ENCODE measurements at regions not wholly inside any gene's neighbourhood (a gene's known extent, or its start where the extent isn't known, plus 50 kb on each side); places are given as distances from the start of the nearest gene placed in this dataset.
A peak's percentile ranks its signal among the peaks of the same experiment; 100 is the strongest.

DNA sequence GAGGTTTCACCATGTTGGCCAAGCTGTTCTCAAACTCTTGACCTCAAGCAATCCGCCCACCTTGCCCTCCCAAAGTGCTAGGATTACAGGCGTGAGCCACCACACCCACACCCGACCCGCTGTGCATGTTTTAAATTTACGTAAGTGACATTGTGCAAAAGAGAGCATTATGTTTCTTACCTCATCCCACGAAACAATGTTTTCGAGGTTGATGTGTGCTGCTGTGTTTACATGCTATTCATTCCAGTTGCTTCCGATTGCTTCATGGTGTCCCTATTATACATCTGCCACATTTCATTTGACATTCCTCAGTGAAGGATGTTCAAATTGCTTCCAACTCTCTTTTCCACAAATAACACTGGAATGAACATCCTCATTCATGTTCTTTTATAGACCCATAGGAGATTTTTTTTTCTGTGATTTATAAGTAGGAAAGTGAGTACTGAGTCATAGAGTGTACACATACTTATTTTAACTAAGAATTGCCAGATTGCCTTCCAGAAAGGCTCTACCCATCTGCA is 403.9 kb upstream of the JARID2 start:
- DNase-seq = peak; percentile 83

DNA sequence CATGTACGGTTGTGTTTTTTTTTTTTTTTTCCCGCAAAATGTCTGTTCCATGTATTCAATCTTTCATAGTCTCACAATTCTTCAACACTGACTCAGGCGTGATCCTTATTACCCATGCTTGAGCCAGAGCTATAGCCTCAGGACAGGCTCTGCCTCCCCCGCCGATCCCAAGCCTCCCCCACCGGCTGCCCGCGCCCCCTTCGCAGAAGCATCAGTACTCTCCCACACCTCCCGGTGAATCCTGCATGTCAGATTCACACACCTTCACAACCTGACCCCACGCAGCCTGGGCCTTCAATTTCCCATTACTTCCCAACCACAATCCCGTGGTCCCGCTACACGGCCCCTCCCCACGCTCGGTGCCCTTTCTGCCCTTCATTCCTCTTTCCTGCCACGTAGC is 401.5 kb upstream of the JARID2 start:
- DNase-seq = no peak

DNA sequence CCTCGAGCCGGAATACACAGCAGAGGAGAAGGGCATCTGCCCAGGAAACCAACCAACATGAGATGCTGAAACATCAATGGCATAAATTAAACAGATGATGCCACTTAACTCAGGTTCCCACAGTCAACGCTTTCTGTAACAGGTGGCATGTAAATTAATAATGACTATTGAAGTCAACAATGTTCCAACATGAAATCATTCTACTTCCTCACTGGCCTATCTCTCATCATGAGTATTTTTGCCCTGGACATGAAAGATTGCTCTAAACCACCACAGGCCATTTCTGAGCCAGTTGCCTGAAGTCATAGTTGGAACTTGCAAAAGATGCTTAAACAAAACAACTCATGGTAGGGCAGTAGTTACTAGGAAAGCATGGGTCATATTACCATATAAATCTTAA is 397.9 kb upstream of the JARID2 start:
- no peak for DNase-seq

DNA sequence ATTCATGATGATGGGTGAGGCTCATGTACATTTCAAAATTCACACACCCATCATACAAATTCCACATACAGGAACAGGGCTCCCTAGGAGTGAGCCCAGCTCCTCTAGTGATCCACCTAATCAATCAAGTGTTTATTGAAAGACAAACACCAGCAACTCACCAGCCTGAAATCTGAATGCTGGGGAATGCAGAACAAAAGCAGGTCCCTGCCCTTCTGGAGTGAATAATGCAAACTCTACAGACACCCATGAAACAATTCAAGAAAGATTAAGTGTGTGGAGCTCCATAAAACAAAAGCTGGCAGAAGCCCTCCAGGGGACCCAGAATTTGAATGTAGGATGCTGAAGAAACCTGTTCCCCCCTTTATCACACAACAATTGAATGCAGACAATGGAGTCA is 396.7 kb upstream of the JARID2 start:
- DNase-seq = no peak

DNA sequence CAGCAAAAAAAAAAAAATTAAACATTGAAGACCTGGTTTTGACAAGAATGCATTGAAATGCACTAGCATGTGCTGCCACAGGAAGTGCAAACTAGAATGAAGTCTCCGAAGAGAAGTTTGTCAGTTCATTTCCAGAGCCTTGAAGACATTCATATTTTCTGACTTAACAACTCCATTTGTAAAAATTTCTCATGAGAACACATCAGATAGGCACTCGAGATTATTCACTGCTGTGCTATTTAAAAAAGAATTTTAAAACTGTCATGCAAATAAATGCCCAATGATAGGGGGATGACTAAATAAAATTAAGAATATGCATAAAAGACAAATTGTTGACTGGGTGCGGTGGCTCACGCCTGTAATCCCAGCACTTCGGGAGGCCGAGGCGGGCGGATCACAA is 394.6 kb upstream of the JARID2 start:
- no peak for DNase-seq

DNA sequence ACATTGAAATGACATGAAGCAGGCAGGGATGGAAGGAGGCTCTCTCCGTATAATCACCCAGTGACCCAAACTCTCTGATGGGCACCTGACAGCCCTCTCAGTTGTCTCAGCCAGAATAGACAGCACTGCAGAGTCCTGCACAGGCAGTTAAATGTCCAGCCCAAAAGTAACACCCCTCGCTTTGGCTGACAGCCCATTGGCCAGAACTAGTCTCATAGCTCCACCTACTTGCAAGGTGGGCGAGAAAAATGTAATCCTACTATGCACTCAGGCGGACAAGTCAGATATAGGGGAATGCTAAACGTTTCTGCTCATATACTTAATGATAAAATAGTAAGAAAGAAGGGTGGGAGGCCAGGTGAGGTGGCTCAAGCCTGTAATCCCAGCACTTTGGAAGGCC is 393.5 kb upstream of the JARID2 start:
- no peak for DNase-seq

DNA sequence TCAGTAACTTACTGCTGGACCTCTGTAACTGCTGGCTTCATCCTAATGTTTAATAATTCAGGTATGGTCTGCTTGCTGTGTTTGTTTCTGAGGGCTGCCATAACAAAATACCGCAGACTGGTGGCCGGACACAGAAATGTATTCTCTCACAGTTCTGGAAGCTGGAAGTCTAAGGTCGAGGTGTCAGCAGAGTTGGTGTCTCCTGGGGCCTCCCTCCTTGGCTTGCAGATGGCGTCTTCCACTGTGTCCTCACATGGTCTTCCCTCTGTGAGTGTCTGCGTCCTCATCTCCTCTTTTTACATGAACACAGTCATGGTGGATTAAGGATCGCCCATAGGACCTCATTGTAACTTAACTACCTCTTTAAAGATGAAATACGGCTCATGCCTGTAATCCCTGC is 389.7 kb upstream of the JARID2 start:
- no peak for DNase-seq

DNA sequence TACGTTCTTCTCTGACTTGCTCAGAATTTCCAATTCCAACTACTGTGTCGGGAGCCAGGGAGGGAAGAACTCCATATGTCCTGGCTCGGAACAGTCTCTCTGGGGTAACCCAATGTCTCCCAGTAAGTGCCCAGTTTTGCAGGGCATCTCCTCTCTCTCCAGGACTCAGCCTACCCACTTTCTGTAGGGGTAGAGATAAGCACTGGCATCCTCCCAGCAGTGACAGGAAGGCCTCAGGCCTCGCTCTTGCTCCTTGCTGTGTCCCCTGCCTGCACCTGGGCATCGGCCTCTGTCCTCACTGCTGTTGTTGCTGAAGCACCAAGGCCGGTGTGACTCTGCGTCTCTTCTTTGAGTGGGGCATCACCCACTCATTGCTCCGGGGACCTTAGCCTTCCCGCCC is 388.9 kb upstream of the JARID2 start:
- no peak for DNase-seq

DNA sequence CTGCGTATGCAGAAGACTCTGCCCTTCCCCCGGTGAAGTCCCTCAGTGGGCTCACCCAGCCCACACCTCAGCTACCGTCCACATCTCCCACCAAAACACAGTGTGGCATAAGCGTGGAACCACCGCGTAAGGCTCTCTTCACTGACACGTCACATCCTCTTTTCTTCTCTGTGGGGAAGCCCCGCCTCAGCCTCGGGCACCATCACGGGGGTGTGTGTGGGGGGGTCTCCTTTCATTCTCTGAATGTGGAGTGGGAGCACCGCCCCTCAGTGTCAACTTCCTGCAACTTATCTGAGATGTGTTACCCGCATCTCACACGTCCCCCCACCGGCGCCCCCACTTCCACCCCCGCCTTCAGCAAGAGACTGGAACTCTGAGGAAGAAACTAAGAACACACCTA is 388.4 kb upstream of the JARID2 start:
- DNase-seq = peak; percentile 64

DNA sequence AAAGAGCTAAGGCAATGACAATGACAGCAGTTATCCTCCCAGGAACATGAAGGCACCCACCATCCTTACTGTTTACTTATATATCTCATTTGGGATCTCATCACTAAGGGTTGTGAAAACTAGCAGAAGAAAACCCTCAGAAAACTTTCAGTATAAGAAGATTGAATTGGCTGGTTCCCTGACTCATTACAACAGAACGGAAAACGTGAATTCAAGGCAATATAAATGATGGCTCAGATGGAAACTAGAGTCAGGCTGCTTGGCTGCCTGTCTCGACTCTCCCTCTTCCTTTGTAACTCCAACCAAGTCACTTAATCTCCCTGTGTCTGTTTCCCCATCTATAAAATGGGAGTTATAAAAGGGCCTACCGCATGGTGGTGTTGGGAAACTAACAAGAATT is 387.1 kb upstream of the JARID2 start:
- no peak for DNase-seq

DNA sequence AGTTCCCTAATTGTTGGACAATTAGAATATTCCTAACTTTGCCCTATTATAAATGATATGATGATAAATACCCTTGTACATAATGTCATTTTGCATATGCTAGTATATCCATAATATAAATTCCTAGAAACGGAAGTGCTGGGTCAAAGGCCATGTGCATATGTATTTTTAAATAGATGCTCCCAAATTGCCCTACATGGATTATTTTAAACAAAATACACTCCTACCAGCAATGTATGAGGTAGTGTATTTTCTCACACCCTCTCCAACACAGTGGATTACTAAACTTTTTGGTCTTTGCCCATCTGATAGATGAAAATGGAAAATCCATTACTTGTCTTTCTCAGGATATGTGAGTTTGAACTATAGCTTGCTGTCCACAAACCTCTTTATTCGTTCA is 385.1 kb upstream of the JARID2 start:
- no peak for DNase-seq

DNA sequence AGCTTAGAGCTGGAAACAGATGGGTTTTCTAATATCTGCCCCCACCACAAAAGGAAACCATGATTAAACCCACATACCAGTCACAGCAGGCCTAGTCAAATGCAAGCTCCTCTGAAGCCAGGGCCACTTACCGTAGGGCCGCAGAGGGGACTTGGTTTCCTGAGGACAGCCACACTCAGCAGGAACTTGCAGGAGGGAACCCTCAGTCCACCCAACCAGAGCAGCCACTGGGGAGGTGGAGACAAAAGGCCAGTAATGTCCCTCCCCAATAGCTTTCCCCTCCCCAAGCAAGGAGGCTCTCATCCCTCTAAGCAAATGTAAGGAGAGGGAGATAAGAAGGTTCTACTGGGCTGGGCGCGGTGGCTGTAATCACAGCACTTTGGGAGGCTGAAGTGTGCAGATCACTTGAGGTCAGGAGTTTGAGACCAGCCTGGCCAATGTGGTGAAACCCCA is 384.4 kb upstream of the JARID2 start:
- DNase-seq = no peak

DNA sequence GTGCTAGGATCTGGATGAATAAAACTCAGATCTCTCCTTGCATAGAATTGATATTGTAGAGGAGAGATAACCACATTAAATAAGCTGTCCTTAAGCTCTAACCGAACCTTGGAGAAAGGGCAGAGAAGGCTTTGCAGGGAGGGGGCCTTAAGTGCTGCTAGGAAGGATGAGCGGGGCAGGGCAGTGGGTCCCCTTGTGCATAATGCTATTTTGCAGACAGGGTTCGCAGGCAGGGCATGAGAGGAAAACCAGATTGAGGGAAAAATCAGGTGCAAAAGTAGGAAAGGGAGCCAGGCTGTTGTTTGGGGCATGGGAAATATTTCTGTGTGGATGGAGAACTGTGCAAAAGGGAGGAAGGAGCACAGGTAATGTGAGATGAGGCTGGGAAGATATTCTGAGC is 383.0 kb upstream of the JARID2 start:
- DNase-seq = no peak

DNA sequence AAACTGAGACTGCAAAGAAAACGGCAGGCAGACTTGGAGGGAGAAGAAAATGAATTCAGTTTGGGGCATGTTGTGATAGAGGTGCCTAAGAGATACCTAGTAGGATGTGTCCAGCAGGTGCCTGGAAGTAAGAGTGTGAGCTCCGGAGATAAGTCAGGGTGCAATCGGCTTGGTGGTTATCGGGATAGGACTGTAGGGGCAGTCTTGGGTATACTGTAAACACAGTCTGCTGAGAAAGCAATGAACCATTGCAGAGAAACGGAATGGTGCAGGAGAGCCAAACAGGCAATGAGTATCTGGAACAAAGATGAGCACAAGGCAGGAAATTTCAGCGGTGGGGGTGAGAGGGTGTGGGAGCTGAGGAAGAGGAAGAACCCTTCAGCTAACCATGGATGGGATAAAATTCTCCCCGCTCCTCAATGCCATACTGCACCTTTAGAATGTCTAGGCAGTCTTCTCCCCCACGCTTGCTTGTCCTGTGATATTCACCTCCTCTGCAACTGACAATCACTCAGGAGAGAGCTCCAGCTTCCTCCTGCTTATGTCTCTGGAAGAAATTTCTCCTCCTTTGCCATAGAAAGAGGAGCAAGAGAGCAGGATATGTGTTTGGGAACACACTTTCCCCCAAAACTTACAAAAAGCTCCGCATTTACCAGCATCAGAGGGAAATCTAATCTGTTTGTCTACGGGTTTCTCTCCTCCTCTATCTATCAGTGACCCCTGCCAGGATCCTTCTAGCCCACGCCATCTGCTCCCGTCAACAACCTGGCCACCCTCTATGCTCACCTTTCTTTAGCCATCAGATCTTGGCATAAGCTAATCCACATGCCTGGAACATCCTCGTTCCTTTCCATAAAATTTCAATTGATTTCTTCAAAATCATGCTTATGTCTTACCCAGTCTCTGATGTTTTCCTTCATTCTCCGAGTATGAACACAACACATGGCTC is 381.7 kb upstream of the JARID2 start:
- no peak for DNase-seq

DNA sequence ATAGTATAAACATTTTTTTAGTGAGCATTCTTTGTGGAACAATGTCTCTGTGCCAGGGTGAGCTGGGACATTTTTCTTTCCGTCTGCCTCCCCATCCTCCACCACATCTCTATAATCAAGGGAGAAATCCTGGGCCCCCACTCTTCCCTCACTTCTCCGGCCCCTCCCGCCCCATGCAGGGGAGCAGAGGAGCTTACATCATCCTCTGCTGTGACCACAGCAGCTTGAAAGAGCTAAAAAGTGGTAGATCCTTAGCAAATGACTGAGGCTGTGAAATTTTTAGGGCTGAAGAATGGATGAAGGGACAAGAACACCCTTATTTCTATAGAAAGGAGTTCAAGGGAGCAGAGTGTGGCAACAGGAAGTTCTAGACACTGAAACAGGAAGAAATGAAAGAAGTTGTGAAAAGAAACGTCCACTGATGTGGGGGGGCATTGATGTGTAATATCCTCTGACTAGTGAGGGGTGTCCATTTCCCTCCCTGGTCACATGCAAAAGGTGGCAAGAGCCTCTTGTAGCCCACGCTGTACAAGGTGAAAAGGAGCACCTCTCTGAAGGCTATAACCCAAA is 380.3 kb upstream of the JARID2 start:
- peak; percentile 75 for DNase-seq

DNA sequence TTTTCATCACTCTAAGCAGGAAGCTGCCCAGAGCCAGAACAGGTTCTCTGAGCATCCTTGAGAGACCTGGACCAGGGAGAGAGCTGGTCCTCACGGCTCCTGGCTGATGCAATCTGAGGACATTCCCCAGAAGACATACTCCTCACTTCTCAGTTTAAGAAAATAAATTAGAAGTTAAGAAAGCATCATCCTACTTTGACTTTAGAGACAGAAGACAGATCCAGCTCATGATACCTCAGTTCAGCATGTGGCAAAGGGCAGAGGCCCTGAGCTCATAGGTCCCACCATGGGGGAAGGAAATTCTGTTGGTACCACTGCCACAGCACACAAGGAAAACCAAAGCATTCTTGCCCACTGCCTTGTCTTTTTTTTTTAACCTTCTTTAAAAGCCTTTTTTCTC is 378.1 kb upstream of the JARID2 start:
- no peak for DNase-seq

DNA sequence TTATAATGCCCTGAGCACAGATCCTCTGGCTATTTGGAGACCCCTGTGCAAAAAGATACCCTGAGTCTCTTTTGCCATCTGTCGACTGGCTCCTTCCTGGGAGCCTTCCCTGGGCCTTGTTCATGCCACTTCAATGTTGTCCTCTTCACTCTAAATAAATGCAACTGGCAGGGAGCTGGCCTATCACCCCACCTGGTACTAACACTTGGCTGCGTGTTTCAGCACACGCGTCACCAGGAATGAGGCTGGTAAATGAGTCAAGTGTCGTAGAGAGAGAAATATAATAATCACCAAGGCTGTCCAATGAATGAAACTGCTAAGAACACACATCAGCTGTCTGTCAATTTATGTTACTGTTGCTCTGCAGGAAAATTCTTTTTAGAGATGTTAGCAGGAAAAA is 374.6 kb upstream of the JARID2 start:
- no peak for DNase-seq

DNA sequence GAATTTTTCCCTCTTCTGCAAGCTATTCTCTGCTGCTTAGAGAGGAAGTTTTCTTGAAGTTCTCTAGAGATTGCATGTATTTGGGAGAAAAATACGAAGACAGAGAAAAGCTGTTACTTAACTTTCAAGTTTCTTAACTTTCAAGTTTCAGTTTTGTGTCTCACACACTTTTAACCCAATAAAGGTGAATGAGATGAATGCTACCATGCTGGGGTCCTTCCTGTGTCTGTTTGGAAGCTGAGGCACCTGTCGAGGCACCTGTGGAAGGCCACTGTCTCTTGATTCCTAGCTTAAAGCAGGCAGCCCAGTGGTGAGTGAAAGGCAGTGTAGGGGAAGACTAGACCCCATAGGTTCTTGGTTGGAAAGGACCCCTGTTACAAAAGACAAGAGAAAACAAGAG is 372.8 kb upstream of the JARID2 start:
- DNase-seq = peak; percentile 43

DNA sequence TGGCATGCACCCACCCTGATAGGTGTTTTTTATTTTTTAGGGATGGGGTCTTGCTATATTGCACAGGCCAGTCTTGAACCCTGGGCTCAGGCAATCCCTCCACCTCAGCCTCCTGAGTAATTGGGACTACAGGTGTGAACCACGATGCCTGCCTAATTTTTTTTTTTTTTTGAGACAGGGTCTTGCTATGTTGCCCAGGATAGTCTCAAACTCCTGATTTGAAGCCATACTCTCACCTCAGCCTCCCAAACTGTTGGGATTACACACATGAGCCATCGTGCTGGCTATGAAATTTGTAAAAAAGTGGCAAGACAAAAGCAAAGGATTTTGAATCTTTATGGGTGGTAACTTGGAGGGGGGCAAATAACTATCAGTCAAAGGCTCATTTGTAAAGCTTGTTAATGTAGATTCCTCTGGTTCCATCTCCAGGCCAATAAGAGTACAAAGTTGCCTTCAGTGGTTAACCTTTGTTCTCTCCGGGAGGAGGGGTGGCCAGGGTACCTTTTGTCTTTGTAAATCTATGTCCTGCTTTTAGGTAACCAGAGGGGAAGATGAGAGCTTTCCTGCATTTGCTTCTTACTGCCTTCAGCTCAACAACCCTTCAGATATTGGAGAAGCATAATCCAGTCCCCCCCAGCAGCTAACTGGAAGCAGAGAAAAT is 372.0 kb upstream of the JARID2 start:
- DNase-seq = no peak

DNA sequence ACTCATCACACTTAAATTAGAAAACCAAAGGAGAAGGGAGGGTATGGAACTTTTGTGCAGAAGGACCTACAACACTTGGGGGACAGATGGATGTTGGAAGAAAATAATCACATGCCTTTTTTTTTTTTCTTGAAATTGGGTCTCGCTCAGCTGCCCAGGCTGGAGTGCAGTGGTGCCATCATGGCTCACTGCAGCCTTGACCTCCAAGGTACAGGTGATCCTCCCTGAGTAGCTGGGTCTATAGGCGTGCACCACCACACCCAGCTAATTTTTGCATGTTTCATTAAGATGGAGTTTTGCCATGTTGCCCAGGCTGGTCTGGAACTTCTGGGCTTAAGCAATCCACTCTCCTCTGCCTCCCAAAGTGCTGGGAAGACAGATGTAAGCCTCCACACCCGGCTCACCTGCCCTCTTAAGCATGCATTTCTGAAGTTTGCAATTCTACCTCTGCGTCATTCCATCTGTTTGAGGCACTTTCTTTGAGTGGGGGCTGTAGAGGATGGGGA is 370.8 kb upstream of the JARID2 start:
- no peak for DNase-seq

DNA sequence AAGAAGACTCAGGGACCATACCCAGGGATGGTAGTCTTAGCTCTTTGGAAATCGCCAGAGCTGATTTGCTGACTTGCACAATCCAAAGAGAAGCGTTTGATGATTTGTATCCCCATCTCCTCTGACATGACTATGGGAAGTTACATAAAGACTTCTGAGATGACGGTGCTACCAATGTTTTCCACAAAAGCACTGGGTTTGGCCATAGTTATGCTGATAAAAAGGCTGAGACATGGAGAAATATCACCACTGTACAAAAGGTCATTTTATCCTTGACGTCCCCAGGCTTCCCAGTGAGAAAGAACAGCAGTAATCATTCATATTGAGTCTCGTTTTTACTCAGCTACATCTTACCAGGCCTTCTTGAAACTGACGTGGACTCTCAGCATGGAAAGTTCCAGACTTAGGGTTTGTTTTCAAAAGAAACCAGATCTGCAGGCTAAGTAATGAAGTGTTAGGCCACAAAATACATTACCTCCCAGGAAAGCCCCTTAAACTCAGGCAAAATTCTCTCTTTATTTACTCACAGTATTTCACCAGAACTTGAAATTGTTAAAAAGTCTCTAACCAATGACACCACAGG is 370.3 kb upstream of the JARID2 start:
- DNase-seq = peak; percentile 71

DNA sequence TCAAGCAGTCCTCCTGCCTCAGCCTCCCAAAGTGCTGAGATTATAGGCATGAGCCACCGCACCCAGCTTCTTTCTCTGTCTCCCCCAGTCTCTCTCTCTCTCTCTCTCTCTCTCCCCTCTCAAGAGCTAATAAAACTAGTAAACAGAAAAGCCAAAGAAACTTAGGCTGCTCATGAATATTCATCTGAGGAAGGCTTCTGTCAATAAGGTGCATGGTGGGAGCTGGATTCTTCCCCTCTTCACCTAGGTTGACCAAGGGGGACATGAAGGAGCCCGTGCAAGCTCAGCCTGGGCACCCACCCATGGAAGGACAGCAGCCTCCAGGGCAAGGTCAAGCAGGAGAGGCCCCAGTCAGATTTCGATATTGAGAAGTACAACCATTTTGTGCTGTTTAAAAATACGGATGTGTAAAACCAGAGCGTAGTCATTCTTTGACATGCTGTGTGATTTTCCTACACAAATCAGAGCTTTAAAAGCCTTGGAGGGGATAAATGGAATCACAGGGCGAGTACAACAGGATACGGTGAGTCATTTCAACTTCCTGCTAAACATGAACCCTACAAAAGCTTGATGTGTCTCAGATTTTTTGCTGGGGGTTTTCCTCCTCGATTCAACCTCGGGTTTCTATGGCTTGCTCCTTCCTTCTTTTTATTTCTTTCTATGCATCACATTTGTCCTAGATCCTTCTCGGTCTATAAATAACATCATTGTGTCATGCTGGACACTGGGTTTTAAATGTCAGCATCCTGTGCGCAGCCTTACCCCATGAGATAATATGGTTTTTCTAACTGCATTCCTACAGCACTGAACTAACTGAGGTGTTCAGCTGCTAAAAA is 368.9 kb upstream of the JARID2 start:
- DNase-seq = peak; percentile 96

Data from suppressor macrophage treated with lipopolysaccharide for 4 hours (primary cell).